H9 (cell line): ENCODE measurements at regions not wholly inside any gene's neighbourhood (a gene's known extent, or its start where the extent isn't known, plus 50 kb on each side); places are given as distances from the start of the nearest gene placed in this dataset.

Experiments used
- DNase-seq: peaks from one replicate; pipeline ENCODE4 v3.0.0-alpha.2; 2017
- H2AFZ ChIP-seq: one replicate; pipeline ENCODE4 v1.6.1; 2013; ENCODE audit warnings: mild to moderate bottlenecking, low read length, control low read depth, moderate library complexity
- H2AK5ac ChIP-seq: 2 replicates; pipeline ENCODE4 v1.6.1; 2013; ENCODE audit warnings: low read length, control low read depth, mixed read lengths; ENCODE audit not compliant: insufficient read length
- H2BK120ac ChIP-seq: one replicate; pipeline ENCODE4 v1.6.1; 2013; ENCODE audit warnings: low read depth, mild to moderate bottlenecking, low read length, control low read depth, inconsistent platforms; ENCODE audit not compliant: poor library complexity, severe bottlenecking
- H2BK12ac ChIP-seq: 2 replicates; pipeline ENCODE4 v1.6.1; 2013; ENCODE audit warnings: low read length, control low read depth, mixed read lengths, low read depth; ENCODE audit not compliant: insufficient read length
- H2BK15ac ChIP-seq: 2 replicates; pipeline ENCODE4 v1.6.1; 2013; ENCODE audit warnings: low read depth, low read length, control low read depth
- H2BK20ac ChIP-seq: one replicate; pipeline ENCODE4 v1.6.1; 2013; ENCODE audit warnings: low read depth, mild to moderate bottlenecking, low read length, control low read depth, inconsistent platforms; ENCODE audit not compliant: poor library complexity, severe bottlenecking
- H2BK5ac ChIP-seq: 2 replicates; pipeline ENCODE4 v1.6.1; 2013; ENCODE audit warnings: low read length, control low read depth, mixed read lengths; ENCODE audit not compliant: insufficient read length
- H3K14ac ChIP-seq: 2 replicates; pipeline ENCODE4 v1.6.1; 2013; ENCODE audit warnings: low read length, control low read depth; ENCODE audit not compliant: insufficient read depth
- H3K18ac ChIP-seq: 2 replicates; pipeline ENCODE4 v1.6.1; 2013; ENCODE audit warnings: low read depth, mild to moderate bottlenecking, mixed read lengths, low read length, control low read depth; ENCODE audit not compliant: insufficient read length
- H3K23ac ChIP-seq: 2 replicates; pipeline ENCODE4 v1.6.1; 2013; ENCODE audit warnings: low read length, control low read depth, mixed read lengths, low read depth; ENCODE audit not compliant: insufficient read length
- H3K23me2 ChIP-seq: 2 replicates; pipeline ENCODE4 v1.6.1; 2013; ENCODE audit warnings: low read depth, mild to moderate bottlenecking, mixed read lengths, low read length, control low read depth; ENCODE audit not compliant: insufficient read length, poor library complexity, severe bottlenecking
- H3K27ac ChIP-seq: 2 replicates; pipeline ENCODE4 v1.5.1; 2013; ENCODE audit warnings: low read length, control low read depth, mixed read lengths, low read depth; ENCODE audit not compliant: insufficient read length
- H3K27me3 ChIP-seq: 2 replicates; pipeline ENCODE4 v1.6.1; 2013; ENCODE audit warnings: low read length, control low read depth, inconsistent platforms; ENCODE audit not compliant: insufficient read depth
- H3K4ac ChIP-seq: 2 replicates; pipeline ENCODE4 v1.6.1; 2013; ENCODE audit warnings: low read depth, mild to moderate bottlenecking, control low read depth, inconsistent platforms, low read length, moderate library complexity
- H3K4me1 ChIP-seq: 2 replicates; pipeline ENCODE4 v1.6.1; 2013; ENCODE audit warnings: low read length, control low read depth, inconsistent platforms; ENCODE audit not compliant: insufficient read depth
- H3K4me2 ChIP-seq: 2 replicates; pipeline ENCODE4 v1.6.1; 2013; ENCODE audit warnings: low read length, control low read depth, mixed read lengths; ENCODE audit not compliant: insufficient read length, insufficient read depth
- H3K56ac ChIP-seq: 2 replicates; pipeline ENCODE4 v1.6.1; 2013; ENCODE audit warnings: low read depth, mild to moderate bottlenecking, mixed read lengths, low read length, control low read depth; ENCODE audit not compliant: insufficient read length
- H3K79me1 ChIP-seq: 2 replicates; pipeline ENCODE4 v1.6.1; 2013; ENCODE audit warnings: low read depth, mild to moderate bottlenecking, moderate library complexity, low read length, control low read depth, inconsistent platforms; ENCODE audit not compliant: insufficient read depth, poor library complexity, severe bottlenecking
- H3K79me2 ChIP-seq: 2 replicates; pipeline ENCODE4 v1.6.1; 2013; ENCODE audit warnings: low read length, control low read depth, inconsistent platforms; ENCODE audit not compliant: insufficient read depth
- H3K9ac ChIP-seq: 2 replicates; pipeline ENCODE4 v1.6.1; 2013; ENCODE audit warnings: low read length, control low read depth, mixed read lengths; ENCODE audit not compliant: insufficient read length; ENCODE audit errors: extremely low read depth
- H3K9me3 ChIP-seq: one replicate; pipeline ENCODE4 v1.6.1; 2013; ENCODE audit warnings: low read depth, low read length, inconsistent platforms; ENCODE audit not compliant: control insufficient read depth
- H3T11ph ChIP-seq: one replicate; pipeline ENCODE4 v1.6.1; 2013; ENCODE audit warnings: mild to moderate bottlenecking, low read length, control low read depth, inconsistent platforms
- H4K20me1 ChIP-seq: one replicate; pipeline ENCODE4 v1.6.1; 2013; ENCODE audit not compliant: control insufficient read depth, insufficient read length, insufficient read depth
- H4K5ac ChIP-seq: 2 replicates; pipeline ENCODE4 v1.6.1; 2013; ENCODE audit warnings: low read depth, mild to moderate bottlenecking, mixed read lengths, low read length, control low read depth; ENCODE audit not compliant: insufficient read length
- H4K8ac ChIP-seq: replicated peaks from 2 replicates; pipeline ENCODE4 v1.6.1; 2013; ENCODE audit warnings: low read length, control low read depth, mixed read lengths, low read depth; ENCODE audit not compliant: insufficient read length
- H4K91ac ChIP-seq: 2 replicates; pipeline ENCODE4 v1.6.1; 2013; ENCODE audit warnings: low read depth, mild to moderate bottlenecking, moderate library complexity, mixed read lengths, low read length, control low read depth; ENCODE audit not compliant: insufficient read length
- H3K27ac Mint-ChIP-seq, 3 experiments: 2 replicates in 2 of 3; 3 replicates in 1 of 3; pipeline ENCODE4 v1.8.0; 2020 to 2021; ENCODE audit warnings: mixed read lengths in 3 of 3, mild to moderate bottlenecking in 1 of 3, moderate library complexity in 1 of 3
- H3K27me3 Mint-ChIP-seq: 2 replicates; pipeline ENCODE4 v1.8.0; 2021; ENCODE audit warnings: low read depth, mild to moderate bottlenecking, moderate library complexity, mixed read lengths
- H3K36me3 Mint-ChIP-seq, 3 experiments: 2 replicates in 2 of 3; 3 replicates in 1 of 3; pipeline ENCODE4 v1.8.0; 2020 to 2021; ENCODE audit warnings: low read depth in 3 of 3, mixed read lengths in 3 of 3; ENCODE audit not compliant: insufficient read depth in 1 of 3
- H3K4me1 Mint-ChIP-seq, 2 experiments: 2 replicates each; pipeline ENCODE4 v1.8.0; 2020; ENCODE audit warnings: mixed read lengths in 2 of 2
- H3K4me3 Mint-ChIP-seq, 2 experiments: 2 replicates in 1 of 2; 3 replicates in 1 of 2; pipeline ENCODE4 v1.8.0; 2020 to 2021; ENCODE audit warnings: mild to moderate bottlenecking in 2 of 2, mixed read lengths in 2 of 2, moderate library complexity in 1 of 2
- H3K9me3 Mint-ChIP-seq, 2 experiments: 2 replicates in 1 of 2; 3 replicates in 1 of 2; pipeline ENCODE4 v1.8.0; 2020; ENCODE audit warnings: mild to moderate bottlenecking in 2 of 2, mixed read lengths in 2 of 2, moderate library complexity in 1 of 2
- CTCF ChIP-seq: fragments of 200-600 bp; sonication (generic); conservative IDR thresholded peaks from 3 replicates; pipeline ENCODE4 v1.8.0; 2021; ENCODE audit warnings: antibody characterized with exemption, mild to moderate bottlenecking
- WGBS: extraction: QIAGEN DNeasy Blood & Tissue Kit; methylation state at CpG from one replicate; pipeline ENCODE4 v1.1.7; 2013; ENCODE audit warnings: missing lambda C conversion rate, low lambda C conversion rate, mixed read lengths; ENCODE audit not compliant: insufficient read length; ENCODE audit errors: extremely low coverage; 5-methylcytosine and 5-hydroxymethylcytosine counted together

- Histone ChIP-seq H4K5ac (no peak overlapping the region), H2BK15ac (no peak overlapping the region), H3K23ac (no peak overlapping the region), H4K8ac (no peak overlapping the region), H2AK5ac (no peak overlapping the region), H3K27ac (no peak overlapping the region), H2BK120ac (no peak overlapping the region), H3K4me1 (no peaks in the 10 kb centered on the region), H4K91ac (no peak overlapping the region), H2BK20ac (no peak overlapping the region), H3K23me2 (no peaks in the 10 kb centered on the region), H3K79me1 (no peaks in the 10 kb centered on the region), H2BK5ac (no peak overlapping the region), H2BK12ac (no peak overlapping the region), H3K4me2 (no peak overlapping the region), H4K20me1 (no peaks in the 10 kb centered on the region), H3K56ac (no peak overlapping the region), H2AFZ (no peak overlapping the region), H3K18ac (no peak overlapping the region), H3K9ac (no peak overlapping the region), H3K27me3 (no peaks in the 10 kb centered on the region), H3T11ph (no peak overlapping the region), H3K9me3 (no peaks in the 10 kb centered on the region), H3K14ac (no peak overlapping the region), H3K79me2 (no peaks in the 10 kb centered on the region), H3K4ac (no peak overlapping the region)
- H3K4me3 Mint-ChIP-seq = no peak overlapping the region
- TF ChIP-seq CTCF = no peak
- no peaks in the 10 kb centered on the region; a peak in 1 of 5 replicates for H3K9me3 Mint-ChIP-seq
- H3K27me3 Mint-ChIP-seq = no peaks in the 10 kb centered on the region
- DNase-seq = no peak
- no peaks in the 10 kb centered on the region for H3K4me1 Mint-ChIP-seq
- no CpG with 5 or more reads among the region's 10 CpGs for WGBS
- H3K27ac Mint-ChIP-seq = no peak overlapping the region
- H3K36me3 Mint-ChIP-seq = no peaks in the 10 kb centered on the region
These were observed 204.6 kb upstream of the TSC22D1 start for GRCh38 chr13:44780591-44781280.
